ENCODE measurements at regions not wholly inside any gene's neighbourhood (a gene's known extent, or its start where the extent isn't known, plus 50 kb on each side); places are given as distances from the start of the nearest gene placed in this dataset.
A peak's percentile ranks its signal among the peaks of the same experiment; 100 is the strongest.

DNA sequence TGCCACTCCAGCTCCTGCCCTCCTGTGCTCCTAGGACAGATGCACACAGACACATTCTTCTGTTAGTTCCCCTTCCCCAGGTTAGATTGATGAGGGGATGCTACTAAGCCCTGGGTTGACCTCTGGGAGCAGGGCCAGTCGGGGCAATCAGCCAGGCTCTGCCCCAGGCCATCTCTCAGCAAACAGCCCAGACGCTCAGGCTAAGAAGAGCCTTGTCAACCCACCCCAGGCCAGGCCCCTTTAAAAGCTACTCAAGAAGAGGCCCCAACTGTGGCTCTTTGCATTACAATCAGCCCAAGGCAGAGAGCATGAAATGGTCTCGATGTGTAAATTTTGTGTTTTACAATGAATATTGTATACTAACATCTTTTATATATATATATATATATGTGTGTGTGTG lies 107.4 kb downstream of the TFAP2A start:
- in situ Hi-C loops (cut with HindIII; ENCODE audit: low sequenced_read_pairs): no loop called here
- DNase-seq (ENCODE audit: low spot score): no peak

DNA sequence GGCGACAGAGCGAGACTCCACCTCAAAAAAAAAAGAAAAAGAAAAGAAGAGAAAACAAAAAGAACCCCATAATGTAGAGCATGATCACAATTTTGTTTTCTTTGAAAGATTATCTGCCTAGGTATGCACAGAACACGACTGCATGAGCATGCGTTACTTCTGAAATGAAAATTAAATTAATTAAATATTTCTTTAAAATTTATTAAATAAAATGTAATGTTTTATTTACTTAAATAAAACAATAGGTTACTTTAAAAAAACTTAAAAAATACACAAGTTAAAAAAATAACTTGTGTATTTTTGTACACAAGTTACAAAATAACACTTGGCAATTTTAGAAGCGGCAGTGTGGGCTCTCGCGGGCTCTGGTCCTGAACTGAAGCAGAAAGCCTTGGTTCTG lies 107.8 kb downstream of the TFAP2A start:
- in situ Hi-C loops (cut with HindIII; ENCODE audit: low sequenced_read_pairs): no loop called here

DNA sequence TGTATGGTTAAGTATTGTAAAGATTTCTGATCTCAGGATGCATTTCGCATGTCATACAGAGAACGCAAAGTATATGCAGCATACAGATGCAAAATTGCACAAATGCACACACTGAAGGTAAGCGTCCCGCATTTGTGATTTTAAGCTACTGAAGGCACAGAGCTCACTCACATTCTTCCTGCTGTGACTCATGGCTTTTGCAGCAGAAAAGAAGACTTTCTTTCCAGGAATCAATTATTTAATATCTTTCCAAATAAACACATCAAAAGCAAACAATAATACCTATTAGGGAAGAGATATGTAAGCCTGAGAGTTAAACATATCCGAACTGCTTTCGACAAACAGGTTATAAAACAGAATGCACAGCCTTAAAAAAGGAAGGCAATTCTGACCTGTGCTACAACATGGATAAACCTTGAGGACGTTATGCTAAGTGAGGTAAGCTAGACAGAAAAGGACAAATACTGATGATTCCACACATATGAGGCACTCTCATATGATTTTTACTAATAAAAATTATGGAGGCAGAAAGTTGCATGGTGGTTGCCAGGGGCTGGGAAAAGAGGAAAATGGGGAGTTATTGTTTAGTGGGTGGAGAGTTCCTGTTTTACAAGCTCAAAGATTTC lies 109.0 kb downstream of the TFAP2A start:
- in situ Hi-C loops (cut with HindIII; ENCODE audit: low sequenced_read_pairs): no loop called here

More for the DNA sequence above, 107.8 kb downstream of the TFAP2A start:
- no peak for DNase-seq (ENCODE audit: low spot score)

DNA sequence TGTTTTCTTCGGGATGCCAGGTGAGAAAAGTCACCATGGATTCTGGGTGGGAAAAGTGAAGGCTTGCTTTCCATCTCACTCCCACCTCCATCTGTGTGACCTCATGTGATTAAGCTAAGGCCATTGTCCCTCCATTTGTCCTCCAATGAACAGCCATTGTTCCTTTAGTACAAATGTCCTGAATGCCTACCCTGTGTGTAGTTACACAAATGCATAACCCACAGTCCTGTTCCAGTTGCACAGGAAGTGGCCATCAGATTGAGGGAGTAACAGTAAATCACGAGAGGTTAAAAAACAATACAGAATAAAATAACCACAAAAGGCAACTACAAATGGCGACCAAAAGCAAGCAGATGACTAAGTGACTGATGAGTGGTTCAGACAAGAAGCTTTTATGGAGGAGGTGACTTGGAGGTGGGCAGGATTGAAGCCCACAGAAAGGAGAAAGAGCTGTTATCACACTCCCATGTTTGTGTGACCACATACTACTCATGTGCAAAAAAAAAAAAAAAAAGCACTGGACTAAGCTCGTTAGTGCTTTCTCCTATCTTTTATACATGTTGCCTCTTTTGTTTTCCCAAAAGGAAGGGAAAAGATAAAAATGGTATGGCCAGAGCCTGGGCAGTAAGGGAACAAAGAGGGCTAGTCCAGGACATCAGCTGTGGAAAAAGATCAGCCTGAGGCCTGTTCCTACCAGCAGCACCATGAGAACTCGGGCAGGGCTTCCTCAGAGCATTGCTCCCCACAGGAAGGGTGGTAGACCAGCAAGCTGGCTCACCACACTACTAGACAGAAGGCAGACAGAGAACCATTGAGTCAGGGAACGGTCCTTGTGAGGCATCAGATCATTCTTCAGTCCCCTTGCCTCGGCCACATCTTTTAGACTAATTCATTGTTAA lies 111.0 kb downstream of the TFAP2A start:
- in situ Hi-C loops (cut with HindIII; ENCODE audit: low sequenced_read_pairs): no loop called here
- DNase-seq (ENCODE audit: low spot score): no peak

More for the DNA sequence above, 109.0 kb downstream of the TFAP2A start:
- DNase-seq (ENCODE audit: low spot score): no peak

DNA sequence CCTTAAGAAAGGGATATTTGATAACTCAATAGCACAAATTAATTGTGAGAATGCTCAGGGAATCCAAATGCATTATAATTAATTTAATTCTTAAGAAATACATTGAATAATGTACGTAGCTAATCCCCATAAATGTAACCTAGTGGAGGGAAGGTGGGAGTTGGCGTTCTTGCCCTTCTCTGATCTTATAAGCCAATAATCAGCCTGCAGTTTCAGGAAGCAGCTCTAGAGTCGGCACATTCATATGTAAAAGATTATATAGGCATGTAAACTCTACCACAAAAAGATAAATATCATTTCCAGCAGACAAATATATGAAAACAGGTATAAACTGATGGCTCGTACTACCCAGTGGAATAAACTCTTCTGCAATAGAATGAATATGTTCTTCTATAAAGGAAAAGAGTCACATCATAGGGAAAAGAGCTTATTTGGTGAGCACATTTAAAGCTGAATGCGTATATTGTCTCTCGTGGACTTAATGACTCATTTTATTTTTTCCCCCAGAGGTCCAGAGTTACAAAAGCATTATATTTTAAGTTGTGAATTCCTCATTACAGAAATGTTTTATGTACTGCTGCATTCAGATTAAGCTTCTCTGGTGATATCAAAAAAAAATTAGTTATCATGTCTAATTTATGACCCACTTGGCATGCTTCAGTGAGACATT lies 112.2 kb downstream of the TFAP2A start:
- in situ Hi-C loops (cut with HindIII; ENCODE audit: low sequenced_read_pairs): no loop called here
- no peak for DNase-seq (ENCODE audit: low spot score)

DNA sequence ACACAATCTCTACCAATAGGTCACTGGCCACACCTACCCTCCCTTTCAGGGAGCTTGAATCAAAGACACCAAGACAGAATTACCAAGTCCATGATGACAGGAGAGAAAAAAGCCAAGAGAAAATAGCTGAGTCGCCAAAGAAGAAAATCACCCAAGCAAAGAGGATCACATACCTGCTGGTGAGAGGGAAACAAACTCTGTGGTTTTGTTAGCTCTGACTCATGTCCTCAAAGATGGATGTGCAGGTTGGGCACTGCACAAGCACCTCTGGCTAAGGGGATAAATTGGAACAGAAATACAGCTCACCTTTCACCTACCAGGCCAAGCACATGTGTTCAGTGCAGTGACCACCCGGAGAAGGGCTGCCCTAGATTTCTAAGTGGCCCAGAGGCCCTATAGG lies 114.8 kb downstream of the TFAP2A start:
- in situ Hi-C loops (cut with HindIII; ENCODE audit: low sequenced_read_pairs): no loop called here
- no peak for DNase-seq (ENCODE audit: low spot score)

DNA sequence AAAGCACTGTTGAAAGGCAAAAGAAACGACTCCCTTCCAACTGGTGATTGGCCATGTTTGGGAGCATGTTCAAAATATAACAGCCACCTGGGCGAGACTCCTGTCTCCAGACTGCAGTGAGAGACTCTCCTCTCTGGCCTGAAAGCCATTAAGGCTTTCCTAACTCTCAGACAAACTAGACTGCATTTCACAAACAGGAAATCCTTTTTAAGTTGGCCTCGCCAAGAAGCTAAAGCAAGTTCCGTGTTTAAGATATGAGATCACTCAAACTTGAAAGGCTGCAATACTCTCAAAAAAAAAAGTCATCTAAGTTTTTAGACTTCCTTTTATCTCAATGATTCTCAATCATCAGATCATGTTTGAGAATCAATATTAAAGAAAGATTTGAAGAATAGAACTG lies 117.0 kb downstream of the TFAP2A start:
- in situ Hi-C loops (cut with HindIII; ENCODE audit: low sequenced_read_pairs): no loop called here
- DNase-seq (ENCODE audit: low spot score): no peak

DNA sequence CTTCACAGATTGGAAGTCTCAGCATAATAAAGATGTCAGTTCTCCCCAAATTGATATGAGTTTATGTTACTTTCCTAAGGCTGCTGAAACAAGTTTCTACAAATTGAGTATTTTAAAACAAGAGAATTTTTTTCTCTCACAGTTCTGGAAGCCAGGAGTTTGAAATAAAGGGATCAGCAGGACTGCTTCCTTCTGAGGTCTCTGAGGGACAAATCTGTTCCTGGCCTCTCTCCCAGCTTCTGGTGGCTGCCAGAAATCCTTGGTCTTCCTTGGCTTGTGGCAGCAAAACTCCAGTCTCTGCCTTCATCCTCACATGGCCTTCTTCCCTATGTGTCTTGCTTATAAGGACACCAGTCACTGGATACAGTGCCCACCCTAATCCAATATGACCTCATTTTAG lies 136.1 kb downstream of the TFAP2A start:
- peak; percentile 42 for DNase-seq (ENCODE audit: low spot score)
- in situ Hi-C loops (cut with HindIII; ENCODE audit: low sequenced_read_pairs): no loop called here

DNA sequence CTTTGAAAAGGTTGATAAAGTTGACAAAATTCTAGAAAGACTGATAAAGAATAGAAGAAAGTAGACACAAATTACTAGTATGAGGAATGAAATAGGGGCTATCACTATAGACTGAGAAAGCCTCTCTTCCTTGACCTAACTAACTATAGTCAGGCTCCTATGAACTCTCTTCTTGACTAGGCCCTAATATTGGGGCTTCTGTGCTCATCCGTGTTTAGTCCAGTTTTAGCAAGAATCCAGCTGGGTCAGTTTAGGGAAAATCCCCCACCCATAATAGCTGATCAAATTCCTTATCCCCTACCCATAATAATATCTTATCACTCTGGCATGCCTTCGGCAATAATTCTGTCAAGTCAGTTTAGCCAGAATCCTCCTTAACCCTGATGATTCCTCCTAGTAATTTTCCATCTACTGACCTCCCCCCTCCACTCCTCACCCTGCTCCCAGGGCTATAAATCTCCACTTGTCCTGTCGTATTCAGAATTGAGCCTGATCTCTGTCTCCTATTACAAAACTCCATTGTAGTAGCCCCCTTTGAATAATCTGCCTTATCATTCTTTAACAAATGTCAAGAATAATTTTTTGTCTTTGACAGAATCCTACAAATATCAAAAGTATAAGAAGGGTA lies 138.1 kb downstream of the TFAP2A start:
- in situ Hi-C loops (cut with HindIII; ENCODE audit: low sequenced_read_pairs): no loop called here
- no peak for DNase-seq (ENCODE audit: low spot score)

DNA sequence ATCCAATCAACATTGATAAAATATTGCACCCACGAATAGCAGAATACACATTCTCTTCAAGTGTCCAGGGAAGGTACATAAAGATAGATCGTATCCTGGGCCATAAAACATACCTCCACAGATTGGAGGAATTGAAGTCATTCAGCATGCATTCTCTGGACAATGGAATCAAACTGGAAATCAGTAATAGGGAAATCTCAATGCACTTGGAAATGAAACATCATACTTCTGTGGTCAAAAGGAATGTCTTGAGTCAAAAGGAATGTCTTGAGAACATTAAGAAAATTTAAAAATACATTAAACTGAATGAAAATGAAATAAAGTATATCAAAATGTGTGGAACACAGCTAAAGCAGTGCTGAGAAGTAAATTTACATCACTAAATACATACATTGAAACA lies 138.8 kb downstream of the TFAP2A start:
- in situ Hi-C loops (cut with HindIII; ENCODE audit: low sequenced_read_pairs): no loop called here
- DNase-seq (ENCODE audit: low spot score): no peak

DNA sequence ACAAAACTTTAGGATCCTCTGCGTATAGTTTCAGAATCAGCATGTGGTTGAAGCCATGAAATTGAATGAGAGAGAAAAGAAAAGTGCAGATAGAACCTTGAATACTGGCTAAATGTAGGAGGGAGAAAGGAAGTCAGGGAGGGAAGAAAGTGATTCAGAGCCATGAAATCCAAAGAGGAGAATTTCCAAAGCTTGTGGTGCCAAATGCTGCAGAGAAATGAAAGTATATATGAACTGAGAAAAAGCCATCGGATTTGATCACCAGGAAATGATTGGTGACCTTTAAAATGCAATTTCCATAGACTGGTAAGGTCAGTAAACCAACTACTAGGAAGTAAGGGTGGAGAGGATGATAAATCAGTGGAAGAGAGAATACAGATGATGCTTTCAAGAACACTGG lies 142.3 kb downstream of the TFAP2A start:
- DNase-seq (ENCODE audit: low spot score): no peak
- in situ Hi-C loops (cut with HindIII; ENCODE audit: low sequenced_read_pairs): no loop called here

DNA sequence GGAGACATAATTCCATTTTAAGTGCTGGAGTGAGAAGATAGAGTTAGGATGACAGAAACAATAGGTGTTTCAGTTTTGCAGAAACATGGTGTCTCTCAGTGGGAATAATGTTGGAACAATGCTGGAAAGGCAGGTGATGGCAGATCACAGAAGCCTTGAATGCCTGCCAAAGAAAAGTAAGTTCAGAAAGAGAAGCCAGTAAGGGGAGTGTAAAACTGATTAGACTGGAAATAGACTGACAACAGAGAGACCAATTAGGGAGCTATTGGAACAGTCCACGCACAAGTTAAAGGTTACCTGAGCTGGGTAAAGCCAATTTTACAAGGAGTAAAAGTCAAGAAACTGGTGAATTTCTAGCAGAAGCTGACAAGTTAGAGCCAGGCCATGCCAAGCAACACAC lies 142.9 kb downstream of the TFAP2A start:
- in situ Hi-C loops (cut with HindIII; ENCODE audit: low sequenced_read_pairs): no loop called here
- no peak for DNase-seq (ENCODE audit: low spot score)

DNA sequence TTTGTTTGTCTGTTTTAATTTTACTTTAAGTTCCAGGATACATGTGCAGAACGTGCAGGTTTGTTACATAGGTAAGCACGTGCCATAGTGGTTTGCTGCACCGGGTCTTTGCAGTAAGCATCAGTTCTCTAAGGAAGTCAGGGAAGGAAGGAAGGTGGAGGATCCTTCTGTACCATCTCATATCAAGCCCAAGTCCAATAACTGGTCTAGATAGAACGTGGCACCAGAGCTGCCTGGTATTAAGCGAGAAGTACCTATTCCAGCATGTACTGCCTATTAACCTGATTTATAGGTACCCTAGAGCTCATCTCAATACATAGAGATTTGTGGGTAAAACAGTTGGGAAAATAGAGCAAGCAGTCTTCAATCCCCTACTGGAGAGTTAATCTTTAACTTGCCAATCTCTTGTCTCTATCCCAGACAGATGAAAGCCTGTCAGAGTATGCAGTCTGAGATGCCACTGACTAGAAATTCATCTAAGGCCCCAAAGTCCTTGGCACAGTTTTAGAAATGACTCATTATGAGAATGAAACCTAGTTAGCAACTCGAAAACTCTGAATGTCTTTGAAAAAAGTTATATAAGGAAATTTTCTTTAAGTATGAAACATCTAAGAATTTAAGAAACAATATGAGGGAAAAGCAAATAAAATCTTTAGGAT lies 144.9 kb downstream of the TFAP2A start:
- no peak for DNase-seq (ENCODE audit: low spot score)
- in situ Hi-C loops (cut with HindIII; ENCODE audit: low sequenced_read_pairs): no loop called here

DNA sequence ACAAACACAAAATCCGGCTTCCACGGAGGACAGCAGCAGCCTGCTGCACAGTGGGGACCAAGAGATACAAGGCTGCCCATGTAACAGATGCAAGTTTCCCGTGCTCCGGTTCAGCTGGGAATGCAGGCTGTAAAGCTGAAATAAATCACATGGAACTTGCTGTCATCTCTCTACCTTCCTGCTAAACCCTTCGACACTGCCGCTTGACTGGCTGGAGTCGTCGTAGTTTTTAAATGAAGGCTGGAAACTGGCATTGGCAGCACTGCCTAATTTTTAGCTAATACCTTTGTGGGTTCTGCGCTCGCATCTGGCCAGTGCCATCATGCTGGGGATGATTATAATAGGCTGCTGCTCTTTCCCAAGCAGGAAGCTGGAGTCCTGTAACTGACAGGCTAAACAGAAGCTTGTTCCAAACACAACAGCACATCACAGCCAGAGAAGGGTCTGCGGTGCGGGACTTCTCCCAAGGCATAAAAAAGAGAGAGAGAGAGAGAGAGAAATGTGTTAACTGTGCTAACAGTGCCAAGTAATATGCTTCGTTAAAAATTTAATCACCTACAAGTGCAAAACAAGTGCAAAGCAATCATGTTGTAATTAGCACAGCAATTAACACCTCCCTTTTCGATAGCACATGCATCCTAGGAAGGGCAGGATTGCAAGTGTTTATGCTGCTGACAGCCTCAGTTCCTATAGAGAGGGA lies 146.1 kb downstream of the TFAP2A start:
- DNase-seq (ENCODE audit: low spot score): no peak
- in situ Hi-C loops (cut with HindIII; ENCODE audit: low sequenced_read_pairs): no loop called here

DNA sequence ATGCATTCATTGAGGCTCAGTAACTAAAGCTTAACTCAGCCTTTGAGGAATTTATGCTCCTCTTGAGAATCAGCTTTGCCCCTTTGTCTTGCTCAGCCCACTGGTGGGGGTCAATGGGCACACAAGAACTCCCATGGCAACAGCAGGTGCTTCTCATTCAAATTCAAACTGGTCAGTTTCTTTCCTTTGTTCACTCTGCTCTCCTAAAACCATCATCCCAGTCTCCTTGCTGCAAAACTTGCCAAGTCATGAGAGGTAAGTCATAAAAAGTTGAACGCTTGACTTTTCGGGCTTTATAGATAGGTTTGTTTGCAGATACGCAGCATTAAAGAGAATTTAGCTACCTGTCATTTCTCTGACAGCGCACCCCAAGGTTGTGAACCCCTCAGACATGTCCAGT lies 146.8 kb downstream of the TFAP2A start:
- in situ Hi-C loops (cut with HindIII; ENCODE audit: low sequenced_read_pairs): no loop called here
- DNase-seq (ENCODE audit: low spot score): no peak

DNA sequence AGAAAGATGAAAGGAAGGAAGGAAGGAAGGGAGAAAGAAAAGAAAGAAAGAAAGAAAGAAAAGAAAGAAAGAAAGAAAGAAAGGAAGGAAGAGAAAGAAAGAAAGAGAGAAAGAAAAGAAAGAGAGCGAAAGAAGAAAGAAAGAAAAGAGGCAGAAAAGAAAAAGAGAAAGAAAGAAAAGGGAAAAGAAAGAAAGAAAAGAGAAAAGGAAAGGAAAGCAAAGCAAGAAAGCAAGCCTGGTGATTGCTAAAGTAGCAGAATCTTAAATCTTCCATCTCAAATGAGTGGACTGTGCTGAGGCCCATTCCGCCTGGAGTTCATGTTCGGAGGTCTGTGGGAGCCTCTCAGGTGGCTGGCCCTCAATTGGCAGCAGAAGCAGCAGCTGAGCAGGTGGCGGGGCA lies 148.4 kb downstream of the TFAP2A start:
- in situ Hi-C loops (cut with HindIII; ENCODE audit: low sequenced_read_pairs): no loop called here
- no peak for DNase-seq (ENCODE audit: low spot score)

DNA sequence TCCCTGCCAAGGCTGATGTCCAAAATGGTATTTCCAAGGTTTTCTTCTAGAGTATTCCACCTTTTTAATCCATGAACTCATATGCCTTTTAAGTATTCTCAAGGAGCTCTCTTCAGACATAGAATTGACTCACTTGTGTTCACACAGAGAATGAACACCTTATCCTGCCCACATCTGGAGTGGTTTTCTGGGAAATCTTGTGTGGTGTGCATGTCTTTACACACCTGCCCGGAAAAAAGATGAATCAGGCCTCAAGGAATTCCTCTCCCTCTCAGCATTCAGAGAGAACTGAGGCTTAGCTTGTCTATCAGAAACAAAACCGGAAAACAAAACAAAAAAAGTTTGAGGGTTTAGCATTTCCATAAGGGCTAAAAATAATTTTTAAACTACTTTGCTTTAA lies 148.8 kb downstream of the TFAP2A start:
- no peak for DNase-seq (ENCODE audit: low spot score)
- in situ Hi-C loops (cut with HindIII; ENCODE audit: low sequenced_read_pairs): no loop called here

DNA sequence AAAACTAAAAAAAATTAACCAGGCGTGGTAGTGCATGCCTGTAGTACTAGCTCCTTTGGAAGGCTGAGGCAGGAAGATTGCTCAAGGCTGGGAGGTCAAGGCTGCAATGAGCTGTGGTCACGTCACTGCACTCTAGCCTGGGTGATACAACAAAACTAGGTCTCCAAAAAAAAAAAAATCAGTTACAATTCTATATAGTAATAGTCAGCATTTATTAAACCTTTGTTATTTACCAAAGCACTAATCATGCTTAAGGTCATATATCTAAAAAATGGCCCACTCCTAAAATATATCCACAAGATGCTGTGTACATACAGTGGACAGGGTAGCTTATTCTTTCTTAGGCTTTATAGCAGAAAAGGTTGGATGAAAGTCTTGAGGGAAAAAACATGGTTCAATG lies 152.4 kb downstream of the TFAP2A start:
- in situ Hi-C loops (cut with HindIII; ENCODE audit: low sequenced_read_pairs): no loop called here

DNA sequence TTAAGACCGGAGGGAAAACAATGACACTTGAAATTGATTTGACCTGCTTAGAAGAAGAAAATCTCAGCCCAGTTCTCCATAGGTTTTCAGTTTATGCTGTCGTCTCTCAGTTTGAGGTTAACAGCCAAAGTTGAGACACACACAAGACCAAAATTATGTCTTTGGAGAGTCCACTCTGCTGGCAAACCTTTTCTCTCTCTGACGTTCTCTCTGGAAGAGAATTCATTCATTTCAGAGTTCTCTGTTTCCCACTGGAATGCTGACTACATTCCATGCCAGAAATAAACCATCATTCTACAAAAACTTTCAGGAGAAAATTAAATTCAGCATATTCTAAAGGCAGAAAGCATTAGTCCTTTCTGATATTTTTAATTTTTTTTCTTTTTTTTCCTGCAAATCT lies 155.2 kb downstream of the TFAP2A start:
- no peak for DNase-seq (ENCODE audit: low spot score)

More for the DNA sequence above, 152.4 kb downstream of the TFAP2A start:
- no peak for DNase-seq (ENCODE audit: low spot score)

More for the DNA sequence above, 155.2 kb downstream of the TFAP2A start:
- in situ Hi-C loops (cut with HindIII; ENCODE audit: low sequenced_read_pairs): no loop called here

Data from G401 (cell line).